GM06990 (cell line): ENCODE measurements at regions not wholly inside any gene's neighbourhood (a gene's known extent, or its start where the extent isn't known, plus 50 kb on each side); places are given as distances from the start of the nearest gene placed in this dataset.

Experiments
- DNase-seq: peaks from one replicate; pipeline ENCODE4 v3.0.0-alpha.2; 2011; ENCODE audit not compliant: insufficient read length; ENCODE audit errors: extremely low read depth
- H3K27me3 ChIP-seq: replicated peaks from 2 replicates; pipeline ENCODE4 v1.6.0; 2011; ENCODE audit warnings: low read length; ENCODE audit not compliant: control insufficient read depth, insufficient read depth
- H3K36me3 ChIP-seq: 2 replicates; pipeline ENCODE4 v1.5.1; 2011; ENCODE audit warnings: low read length; ENCODE audit not compliant: control insufficient read depth, insufficient read depth
- H3K4me3 ChIP-seq: replicated peaks from 2 replicates; pipeline ENCODE4 v1.5.1; 2011; ENCODE audit warnings: low read depth, mild to moderate bottlenecking, control low read depth, low read length
- CTCF ChIP-seq: IDR thresholded peaks from 2 replicates; pipeline ENCODE4 v1.5.1; 2011; ENCODE audit warnings: low read length, control low read depth, mild to moderate bottlenecking, inconsistent platforms; ENCODE audit not compliant: insufficient read depth, poor library complexity, severe bottlenecking

- H3K4me3 ChIP-seq: no peak overlapping the region
- no peak for TF ChIP-seq CTCF
- no peaks in the 10 kb centered on the region for H3K36me3 ChIP-seq
- DNase-seq: no peak
- H3K27me3 ChIP-seq: no peaks in the 10 kb centered on the region
Observed at GRCh38 chrX:128664211-128664610, 612.0 kb upstream of the ACTRT1 start.

GRCh38 chrX:128653524-128654060, 601.4 kb upstream of the ACTRT1 start:
- Histone ChIP-seq H3K36me3 (no peaks in the 10 kb centered on the region), H3K27me3 (no peaks in the 10 kb centered on the region), H3K4me3 (no peak overlapping the region)
- no peak for DNase-seq
- no peak for TF ChIP-seq CTCF

GRCh38 chrX:128650326-128650725, 598.1 kb upstream of the ACTRT1 start:
- no peak for TF ChIP-seq CTCF
- DNase-seq: no peak
- no peak overlapping the region for H3K4me3 ChIP-seq
- H3K36me3 ChIP-seq: no peaks in the 10 kb centered on the region
- H3K27me3 ChIP-seq: no peaks in the 10 kb centered on the region

- Histone ChIP-seq H3K4me3 (no peak overlapping the region), H3K27me3 (no peaks in the 10 kb centered on the region), H3K36me3 (no peaks in the 10 kb centered on the region)
- TF ChIP-seq CTCF: no peak
- DNase-seq: no peak
Observed at GRCh38 chrX:128634754-128635153, 582.6 kb upstream of the ACTRT1 start.

- no peak for DNase-seq
- H3K27me3 ChIP-seq: no peaks in the 10 kb centered on the region
- H3K4me3 ChIP-seq: no peak overlapping the region
Observed at GRCh38 chrX:128623361-128623760, 571.2 kb upstream of the ACTRT1 start.

More at GRCh38 chrX:128623361-128623760, 571.2 kb upstream of the ACTRT1 start:
- no peak for TF ChIP-seq CTCF
- H3K36me3 ChIP-seq: no peaks in the 10 kb centered on the region
